ENCODE measurements at regions not wholly inside any gene's neighbourhood (a gene's known extent, or its start where the extent isn't known, plus 50 kb on each side); places are given as distances from the start of the nearest gene placed in this dataset.
A peak's percentile ranks its signal among the peaks of the same experiment; 100 is the strongest.

- H3K27ac Mint-ChIP-seq, result no peak overlapping the region
- no peak for DNase-seq
Observed at GRCh38 chr5:133778636-133779035, 166.3 kb upstream of the FSTL4 start.

GRCh38 chr5:133777951-133778350 lies 165.6 kb upstream of the FSTL4 start:
- no peaks in the 10 kb centered on the region for H3K27me3 Mint-ChIP-seq
- H3K9me3 Mint-ChIP-seq, result no peaks in the 10 kb centered on the region
- H3K36me3 Mint-ChIP-seq (ENCODE audit: low read depth), result no peaks in the 10 kb centered on the region
- no peaks in the 10 kb centered on the region for H3K4me1 Mint-ChIP-seq
- ATAC-seq (no peak), DNase-seq (no peak)
- H3K27ac Mint-ChIP-seq, result no peak overlapping the region
- H3K4me3 Mint-ChIP-seq, result no peak overlapping the region

More at GRCh38 chr5:133778636-133779035, 166.3 kb upstream of the FSTL4 start:
- Mint-ChIP-seq H3K4me1 (no peaks in the 10 kb centered on the region), H3K36me3 (ENCODE audit: low read depth) (no peaks in the 10 kb centered on the region), H3K9me3 (no peaks in the 10 kb centered on the region), H3K27me3 (no peaks in the 10 kb centered on the region), H3K4me3 (no peak overlapping the region)
- no peak for ATAC-seq

GRCh38 chr5:133775584-133776304 lies 163.4 kb upstream of the FSTL4 start:
- no peak overlapping the region for H3K27ac Mint-ChIP-seq
- H3K9me3 Mint-ChIP-seq, result no peaks in the 10 kb centered on the region
- H3K4me1 Mint-ChIP-seq, result no peaks in the 10 kb centered on the region
- H3K27me3 Mint-ChIP-seq, result no peaks in the 10 kb centered on the region
- no peak overlapping the region for H3K4me3 Mint-ChIP-seq
- no peaks in the 10 kb centered on the region for H3K36me3 Mint-ChIP-seq (ENCODE audit: low read depth)
- DNase-seq, result no peak
- peak; percentile 57 for ATAC-seq

DNA sequence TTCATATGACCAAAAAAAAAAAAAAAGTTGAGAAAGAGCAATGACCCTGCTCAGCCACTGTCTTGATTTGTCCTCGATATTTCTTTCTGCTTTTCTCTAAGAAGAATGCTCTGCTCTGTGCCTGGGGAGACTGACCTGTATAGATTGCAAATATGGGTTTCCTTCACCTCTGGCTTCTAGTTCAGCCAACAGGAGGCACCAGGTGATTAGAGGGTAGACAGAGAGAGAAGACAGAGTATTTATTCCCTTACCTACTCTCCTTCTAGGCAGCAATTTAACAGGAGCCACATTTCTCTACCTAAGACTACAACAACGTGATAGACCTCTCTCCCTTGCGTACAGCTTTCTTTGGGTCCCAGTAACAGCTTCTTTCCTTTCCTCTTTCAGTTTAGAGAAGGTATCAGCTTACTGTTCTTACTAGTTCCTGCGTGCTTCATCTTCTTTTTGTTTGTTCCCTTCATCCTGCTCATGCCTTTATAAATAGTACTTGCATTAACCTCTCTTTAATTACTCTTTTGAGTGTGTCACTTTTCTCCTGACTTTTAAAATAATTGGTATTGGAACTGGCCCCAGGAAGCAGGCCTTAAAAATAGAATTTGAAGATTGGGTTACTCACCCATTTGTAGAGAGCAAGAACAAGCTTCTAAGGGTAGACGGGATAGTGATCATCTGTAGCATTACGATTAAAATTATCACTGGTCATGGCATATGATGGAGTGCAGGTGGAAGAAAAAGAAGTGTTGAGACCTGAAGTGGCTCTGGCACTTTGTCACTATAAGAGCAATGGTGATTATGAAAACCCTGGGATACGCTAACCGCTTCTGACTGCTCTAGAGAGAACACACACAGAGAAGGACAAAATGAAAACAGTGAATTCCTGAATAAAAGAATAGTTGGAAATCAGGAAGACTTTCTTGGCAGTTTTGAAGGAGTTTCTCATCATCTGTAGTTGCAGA lies 161.2 kb upstream of the FSTL4 start:
- DNase-seq, result no peak
- Mint-ChIP-seq H3K9me3 (no peaks in the 10 kb centered on the region), H3K36me3 (ENCODE audit: low read depth) (no peaks in the 10 kb centered on the region), H3K4me3 (no peak overlapping the region), H3K4me1 (no peaks in the 10 kb centered on the region), H3K27ac (no peak overlapping the region), H3K27me3 (peaks cover under 1% of the 10 kb centered on the region)
- no peak for ATAC-seq

GRCh38 chr5:133769842-133770241 lies 157.5 kb upstream of the FSTL4 start:
- ATAC-seq, result no peak
- Mint-ChIP-seq H3K9me3 (no peaks in the 10 kb centered on the region), H3K27me3 (peaks cover 12% of the 10 kb centered on the region), H3K36me3 (ENCODE audit: low read depth) (no peaks in the 10 kb centered on the region), H3K27ac (no peak overlapping the region), H3K4me3 (no peak overlapping the region), H3K4me1 (no peaks in the 10 kb centered on the region)
- DNase-seq, result no peak

DNA sequence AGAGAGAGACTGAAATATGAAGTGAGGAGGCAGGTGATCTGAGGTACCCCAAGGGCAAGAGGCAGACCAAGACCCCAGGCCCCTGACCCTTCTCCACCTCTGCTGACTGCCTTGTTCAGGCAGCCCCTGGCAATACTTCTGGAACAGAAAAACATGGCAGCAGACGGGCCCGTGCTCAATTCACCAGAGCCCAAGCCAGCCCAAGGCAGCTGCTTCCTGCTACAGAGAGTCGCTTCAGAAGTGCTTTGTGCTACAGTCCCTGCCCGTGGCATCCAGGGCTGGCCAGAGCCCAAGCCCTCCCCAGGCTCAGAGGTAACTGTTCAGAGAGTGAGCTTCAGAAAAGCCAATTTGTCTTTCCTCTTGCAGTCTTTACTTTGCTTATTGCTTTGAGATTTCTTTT lies 151.4 kb upstream of the FSTL4 start:
- Mint-ChIP-seq H3K27me3 (peaks cover 12% of the 10 kb centered on the region), H3K27ac (no peak overlapping the region), H3K4me3 (no peak overlapping the region), H3K36me3 (ENCODE audit: low read depth) (no peaks in the 10 kb centered on the region), H3K9me3 (no peaks in the 10 kb centered on the region), H3K4me1 (peaks cover 3% of the 10 kb centered on the region)
- no peak for DNase-seq
- no peak for ATAC-seq

GRCh38 chr5:133761632-133762031 lies 149.3 kb upstream of the FSTL4 start:
- DNase-seq, result no peak
- Mint-ChIP-seq H3K4me1 (peaks cover 4% of the 10 kb centered on the region), H3K27me3 (peaks cover 9% of the 10 kb centered on the region), H3K9me3 (no peaks in the 10 kb centered on the region), H3K4me3 (no peak overlapping the region), H3K27ac (no peak overlapping the region), H3K36me3 (ENCODE audit: low read depth) (no peaks in the 10 kb centered on the region)
- ATAC-seq, result no peak

DNA sequence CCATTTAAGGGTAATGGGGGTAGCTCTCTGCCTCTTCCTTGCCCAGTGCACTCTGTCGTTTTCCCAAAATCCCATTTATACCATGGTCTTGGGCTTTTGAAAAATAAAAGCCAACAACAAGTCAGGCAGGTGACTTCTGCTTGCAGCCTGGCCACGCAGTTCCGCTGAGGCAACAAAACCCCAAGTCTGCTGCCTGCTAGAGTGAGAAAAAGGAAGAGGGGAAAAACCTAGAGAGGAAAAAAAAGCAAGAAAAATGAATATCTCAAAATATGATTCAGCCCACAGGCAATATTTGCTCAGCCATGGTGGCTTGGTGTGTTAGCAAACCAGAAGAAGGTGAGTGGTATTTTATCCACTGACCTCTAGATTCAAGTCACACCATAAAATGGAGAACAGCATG lies 148.2 kb upstream of the FSTL4 start:
- peaks cover 4% of the 10 kb centered on the region for H3K4me1 Mint-ChIP-seq
- no peaks in the 10 kb centered on the region for H3K9me3 Mint-ChIP-seq
- no peak overlapping the region for H3K4me3 Mint-ChIP-seq
- no peak overlapping the region for H3K27ac Mint-ChIP-seq
- DNase-seq (no peak), ATAC-seq (no peak)
- no peaks in the 10 kb centered on the region for H3K36me3 Mint-ChIP-seq (ENCODE audit: low read depth)
- H3K27me3 Mint-ChIP-seq, result peaks cover 8% of the 10 kb centered on the region

DNA sequence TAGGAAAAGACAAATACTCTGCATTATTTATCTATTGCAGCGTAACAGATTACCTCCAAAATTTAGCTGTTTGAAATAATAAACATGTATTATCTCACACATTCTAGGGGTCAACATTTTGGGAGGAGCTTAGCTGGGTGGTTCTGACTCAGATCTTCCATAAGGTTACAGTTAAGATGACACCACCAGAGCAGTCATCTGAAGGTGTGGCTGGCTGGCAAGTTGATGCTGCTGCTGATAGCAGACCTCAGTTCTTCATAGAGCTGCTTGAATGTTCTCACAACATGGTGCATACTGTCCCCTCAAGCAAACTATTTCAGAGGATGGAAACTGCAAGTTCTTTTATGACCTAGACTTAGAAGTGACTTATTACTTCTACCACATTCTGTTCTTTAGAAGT lies 146.3 kb upstream of the FSTL4 start:
- DNase-seq (no peak), ATAC-seq (peak; percentile 89)
- no peak overlapping the region for H3K27ac Mint-ChIP-seq
- H3K36me3 Mint-ChIP-seq (ENCODE audit: low read depth), result no peaks in the 10 kb centered on the region
- no peaks in the 10 kb centered on the region for H3K9me3 Mint-ChIP-seq
- peaks cover 11% of the 10 kb centered on the region for H3K27me3 Mint-ChIP-seq
- peaks cover 4% of the 10 kb centered on the region for H3K4me1 Mint-ChIP-seq
- H3K4me3 Mint-ChIP-seq, result no peak overlapping the region

DNA sequence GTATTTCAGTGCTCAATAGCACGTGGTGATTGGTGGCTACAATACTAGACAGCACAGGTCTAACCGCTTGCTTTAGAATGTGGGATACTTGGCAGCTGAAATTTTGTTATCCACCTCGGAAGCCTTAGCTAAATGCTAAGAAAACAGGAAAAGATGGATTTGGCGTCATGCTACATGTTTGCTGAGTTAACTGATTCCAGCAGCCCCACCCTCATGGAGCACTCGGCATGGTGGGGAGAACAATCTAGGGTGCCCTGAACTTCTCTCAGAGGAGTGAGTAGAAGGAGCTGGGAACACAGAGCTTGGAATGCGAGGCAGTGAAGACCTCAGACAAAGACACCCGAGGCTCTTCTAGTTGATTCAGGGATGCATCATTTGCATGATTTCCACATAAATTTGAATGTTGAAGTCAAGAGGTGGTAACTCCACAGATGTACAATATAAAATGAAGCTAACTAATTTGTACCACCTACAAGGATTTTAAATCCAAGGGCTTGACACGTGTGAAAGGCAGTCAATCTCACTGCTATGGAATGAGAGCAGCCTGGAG lies 145.1 kb upstream of the FSTL4 start:
- Mint-ChIP-seq H3K4me3 (no peak overlapping the region), H3K27me3 (peaks cover 11% of the 10 kb centered on the region), H3K9me3 (no peaks in the 10 kb centered on the region)

DNA sequence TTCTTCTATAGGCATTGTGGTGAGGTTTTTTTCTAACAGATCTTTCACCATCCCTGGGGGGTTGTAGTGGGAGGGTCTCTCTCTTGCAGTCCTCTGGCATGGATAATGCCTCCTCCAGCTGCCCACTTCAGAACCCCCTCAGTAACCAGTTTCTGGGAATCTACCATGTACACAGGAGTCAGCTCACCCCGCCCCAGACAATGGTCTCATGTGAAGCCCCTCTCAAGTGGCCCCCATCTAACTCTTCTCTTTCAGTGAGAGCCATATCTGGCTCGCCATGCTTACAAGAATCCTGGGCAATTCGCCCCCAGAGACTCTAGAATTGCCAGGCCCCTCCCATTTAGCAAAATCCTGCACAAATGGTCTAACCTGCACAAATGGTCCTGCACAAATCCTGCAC lies 144.4 kb upstream of the FSTL4 start:
- peaks cover 4% of the 10 kb centered on the region for H3K4me1 Mint-ChIP-seq
- ATAC-seq (no peak), DNase-seq (no peak)
- no peaks in the 10 kb centered on the region for H3K9me3 Mint-ChIP-seq
- no peak overlapping the region for H3K27ac Mint-ChIP-seq
- peaks cover 11% of the 10 kb centered on the region for H3K27me3 Mint-ChIP-seq
- H3K4me3 Mint-ChIP-seq, result no peak overlapping the region
- no peaks in the 10 kb centered on the region for H3K36me3 Mint-ChIP-seq (ENCODE audit: low read depth)

More for the DNA sequence above, 145.1 kb upstream of the FSTL4 start:
- Mint-ChIP-seq H3K27ac (no peak overlapping the region), H3K36me3 (ENCODE audit: low read depth) (no peaks in the 10 kb centered on the region), H3K4me1 (peaks cover 4% of the 10 kb centered on the region)
- DNase-seq, result no peak
- no peak for ATAC-seq

DNA sequence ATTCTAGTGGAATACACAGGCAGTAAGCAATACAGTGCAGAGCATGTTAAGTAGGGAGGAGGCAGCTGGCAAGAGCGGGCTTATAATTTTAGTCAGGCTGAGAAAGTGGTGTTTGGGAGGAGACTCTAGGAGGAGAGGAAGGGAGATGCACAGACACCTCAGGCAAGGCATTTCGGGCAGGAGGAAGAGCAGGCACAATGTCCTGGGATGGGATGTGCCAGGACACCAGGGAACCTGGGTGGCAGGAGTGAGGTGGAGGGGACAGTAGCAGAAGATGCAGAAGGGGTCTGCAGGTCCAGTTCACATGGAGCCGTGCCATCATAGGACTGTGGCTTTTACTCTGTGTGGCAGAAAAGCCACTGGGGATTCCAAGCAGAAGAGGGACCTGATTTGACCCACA lies 143.7 kb upstream of the FSTL4 start:
- peaks cover 11% of the 10 kb centered on the region for H3K27me3 Mint-ChIP-seq
- DNase-seq, result no peak
- H3K4me1 Mint-ChIP-seq, result peaks cover 4% of the 10 kb centered on the region
- ATAC-seq, result no peak
- no peak overlapping the region for H3K4me3 Mint-ChIP-seq
- no peaks in the 10 kb centered on the region for H3K36me3 Mint-ChIP-seq (ENCODE audit: low read depth)
- H3K9me3 Mint-ChIP-seq, result no peaks in the 10 kb centered on the region
- no peak overlapping the region for H3K27ac Mint-ChIP-seq

DNA sequence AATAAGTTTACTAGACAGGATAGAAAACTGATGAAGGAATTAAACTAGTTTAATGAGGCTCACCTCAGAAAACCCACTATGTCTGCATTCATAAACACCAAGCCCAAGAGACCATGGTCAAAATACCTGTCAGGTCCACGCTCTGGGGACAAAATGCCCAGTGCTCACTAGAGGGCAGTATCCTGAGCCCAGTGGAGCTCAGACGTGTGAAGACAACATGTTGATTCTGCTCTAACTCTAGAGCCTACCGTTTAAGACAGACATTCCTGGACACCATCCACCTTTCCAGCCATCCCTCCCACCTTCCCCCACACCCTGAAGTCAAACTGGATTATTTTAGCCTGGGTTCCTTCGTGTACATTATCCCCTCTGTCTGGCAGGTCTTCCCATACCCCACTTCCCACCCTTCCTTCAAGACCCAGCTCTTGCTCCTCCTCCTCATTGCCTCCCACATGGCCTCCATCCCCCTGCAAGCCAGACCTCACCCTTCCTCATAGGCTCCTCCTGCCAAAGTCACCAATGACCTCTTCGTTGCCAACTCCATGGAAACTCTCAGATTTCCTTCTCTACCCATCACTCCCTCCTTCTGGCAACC lies 142.3 kb upstream of the FSTL4 start:
- DNase-seq (peak; percentile 37), ATAC-seq (no peak)
- Mint-ChIP-seq H3K36me3 (ENCODE audit: low read depth) (no peaks in the 10 kb centered on the region), H3K9me3 (no peaks in the 10 kb centered on the region), H3K4me3 (no peak overlapping the region), H3K27ac (no peak overlapping the region), H3K27me3 (peaks cover 11% of the 10 kb centered on the region), H3K4me1 (peaks cover 4% of the 10 kb centered on the region)

DNA sequence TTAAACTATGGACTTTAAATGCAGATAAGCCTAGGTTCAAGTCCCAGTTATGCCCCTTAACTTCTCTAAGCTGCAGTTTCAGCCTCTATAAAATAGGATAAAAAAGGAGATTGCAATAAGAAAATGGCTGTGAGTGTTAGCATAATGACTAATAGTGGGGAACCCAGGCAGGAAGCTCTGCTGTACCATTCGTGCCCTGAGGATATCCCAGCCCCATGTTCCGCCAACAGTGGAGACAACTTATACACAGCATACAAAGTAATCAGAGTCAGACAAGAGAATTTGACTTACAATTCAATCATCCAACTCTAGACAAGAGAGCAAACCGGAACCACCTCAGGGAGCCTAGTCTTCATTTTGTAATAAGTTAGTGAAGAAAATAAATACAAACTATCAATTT lies 141.5 kb upstream of the FSTL4 start:
- Mint-ChIP-seq H3K4me3 (no peak overlapping the region), H3K4me1 (peaks cover 2% of the 10 kb centered on the region), H3K9me3 (no peaks in the 10 kb centered on the region), H3K27me3 (peaks cover 13% of the 10 kb centered on the region), H3K27ac (no peak overlapping the region), H3K36me3 (ENCODE audit: low read depth) (no peaks in the 10 kb centered on the region)
- DNase-seq (no peak), ATAC-seq (no peak)

Measured in activated naive CD8-positive, alpha-beta T cell treated with anti-CD3 and anti-CD28 coated beads, Interleukin-2, amount 50 U/mL, for 24 hours (primary cell).